NB4 (cell line): ENCODE measurements at regions not wholly inside any gene's neighbourhood (a gene's known extent, or its start where the extent isn't known, plus 50 kb on each side); places are given as distances from the start of the nearest gene placed in this dataset.

Experiments
- DNase-seq: peaks from one replicate; pipeline ENCODE4 v3.0.0; 2010; ENCODE audit warnings: low read depth
- H3K4me3 ChIP-seq: one replicate; pipeline ENCODE4 v1.5.1; 2011; ENCODE audit warnings: mild to moderate bottlenecking, low read depth, low read length, moderate library complexity
- CTCF ChIP-seq: IDR thresholded peaks from one replicate; pipeline ENCODE4 v1.5.1; 2012; ENCODE audit warnings: low read depth, low read length
- MAX ChIP-seq: IDR thresholded peaks from 2 replicates; pipeline ENCODE4 v1.6.1; 2011; ENCODE audit warnings: low read depth, low read length
- MYC ChIP-seq: IDR thresholded peaks from 2 replicates; pipeline ENCODE4 v1.6.1; 2011; ENCODE audit warnings: low read depth, low read length
- POLR2A ChIP-seq: IDR thresholded peaks from 2 replicates; pipeline ENCODE4 v1.6.1; 2011; ENCODE audit warnings: mild to moderate bottlenecking; ENCODE audit not compliant: insufficient read length; ENCODE audit errors: extremely low read depth

- no peak for DNase-seq
Observed at GRCh38 chr6:15987569-15987968, 141.3 kb upstream of the MYLIP start.

GRCh38 chr6:15986027-15986629, 142.8 kb upstream of the MYLIP start:
- no peak for DNase-seq
- no peak for TF ChIP-seq CTCF
- TF ChIP-seq MAX = no peak
- no peak for TF ChIP-seq POLR2A

More at GRCh38 chr6:15987569-15987968, 141.3 kb upstream of the MYLIP start:
- H3K4me3 ChIP-seq = no peak overlapping the region
- TF ChIP-seq CTCF (no peak), POLR2A (no peak), MAX (no peak), MYC (no peak)

GRCh38 chr6:15985379-15985959, 143.4 kb upstream of the MYLIP start:
- H3K4me3 ChIP-seq = no peak overlapping the region
- DNase-seq = no peak
- no peak for TF ChIP-seq CTCF
- no peak for TF ChIP-seq POLR2A

More at GRCh38 chr6:15986027-15986629, 142.8 kb upstream of the MYLIP start:
- H3K4me3 ChIP-seq = no peak overlapping the region

- TF ChIP-seq MYC = no peak
- H3K4me3 ChIP-seq = no peak overlapping the region
- no peak for DNase-seq
Observed at GRCh38 chr6:15981956-15982355, 146.9 kb upstream of the MYLIP start.

- H3K4me3 ChIP-seq = no peak overlapping the region
- TF ChIP-seq CTCF (no peak), MYC (no peak), MAX (no peak), POLR2A (no peak)
- no peak for DNase-seq
Observed at GRCh38 chr6:15980801-15981200, 148.1 kb upstream of the MYLIP start.

GRCh38 chr6:15978426-15978825, 150.5 kb upstream of the MYLIP start:
- DNase-seq = no peak
- H3K4me3 ChIP-seq = no peak overlapping the region
- no peak for TF ChIP-seq CTCF
- no peak for TF ChIP-seq POLR2A
- TF ChIP-seq MAX = no peak
- TF ChIP-seq MYC = no peak
